ENCODE measurements at regions not wholly inside any gene's neighbourhood (a gene's known extent, or its start where the extent isn't known, plus 50 kb on each side); places are given as distances from the start of the nearest gene placed in this dataset.
A peak's percentile ranks its signal among the peaks of the same experiment; 100 is the strongest.

DNA sequence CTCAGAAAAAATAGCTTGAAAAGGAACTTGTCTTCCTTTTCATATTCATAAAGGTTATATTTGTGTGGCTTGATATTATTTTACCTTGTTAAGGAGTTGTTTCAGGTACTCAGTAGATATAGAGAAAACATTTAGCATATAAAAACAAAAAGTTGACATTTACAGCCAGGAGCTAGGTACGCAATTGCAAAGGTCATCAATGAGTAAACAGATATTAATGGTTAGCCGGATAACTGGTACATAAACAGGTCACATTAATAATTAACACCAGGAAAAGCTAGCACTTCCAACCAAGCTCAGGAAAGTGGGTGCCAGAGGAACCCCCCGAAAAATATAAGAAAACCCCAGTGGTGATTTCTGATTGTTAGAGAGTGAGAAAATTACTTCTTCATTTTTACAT, 146.6 kb upstream of the NR2F2 start:
- Mint-ChIP-seq H3K27ac (no peak overlapping the region), H3K4me1 (peaks cover 44% of the 10 kb centered on the region)

More for the DNA sequence above, 146.6 kb upstream of the NR2F2 start:
- Histone ChIP-seq H3K9me2 (ENCODE audit: insufficient read depth) (no peaks in the 10 kb centered on the region), H2AFZ (no peak overlapping the region), H3K79me2 (replicated peaks; ENCODE audit: insufficient read depth) (no peaks in the 10 kb centered on the region), H4K20me1 (replicated peaks; ENCODE audit: insufficient read depth) (no peaks in the 10 kb centered on the region), H3K4me3 (no peak overlapping the region), H3K4me2 (peak overlapping the region; percentile 54; the same call in 1 of the 2 replicates), H3K36me3 (ENCODE audit: insufficient read depth) (no peaks in the 10 kb centered on the region), H3F3A (replicated peaks; ENCODE audit: low read depth) (no peaks in the 10 kb centered on the region), H3K27me3 (ENCODE audit: insufficient read depth) (no peaks in the 10 kb centered on the region), H3K4me1 (ENCODE audit: insufficient read depth) (peaks cover 35% of the 10 kb centered on the region), H3K27ac (ENCODE audit: low read depth) (no peak overlapping the region)
- no peak for TF ChIP-seq EZH2phosphoT487 (IDR thresholded peaks at IDR 0.05; ENCODE audit: unreplicated experiment)
- TF ChIP-seq, protein P1, sequence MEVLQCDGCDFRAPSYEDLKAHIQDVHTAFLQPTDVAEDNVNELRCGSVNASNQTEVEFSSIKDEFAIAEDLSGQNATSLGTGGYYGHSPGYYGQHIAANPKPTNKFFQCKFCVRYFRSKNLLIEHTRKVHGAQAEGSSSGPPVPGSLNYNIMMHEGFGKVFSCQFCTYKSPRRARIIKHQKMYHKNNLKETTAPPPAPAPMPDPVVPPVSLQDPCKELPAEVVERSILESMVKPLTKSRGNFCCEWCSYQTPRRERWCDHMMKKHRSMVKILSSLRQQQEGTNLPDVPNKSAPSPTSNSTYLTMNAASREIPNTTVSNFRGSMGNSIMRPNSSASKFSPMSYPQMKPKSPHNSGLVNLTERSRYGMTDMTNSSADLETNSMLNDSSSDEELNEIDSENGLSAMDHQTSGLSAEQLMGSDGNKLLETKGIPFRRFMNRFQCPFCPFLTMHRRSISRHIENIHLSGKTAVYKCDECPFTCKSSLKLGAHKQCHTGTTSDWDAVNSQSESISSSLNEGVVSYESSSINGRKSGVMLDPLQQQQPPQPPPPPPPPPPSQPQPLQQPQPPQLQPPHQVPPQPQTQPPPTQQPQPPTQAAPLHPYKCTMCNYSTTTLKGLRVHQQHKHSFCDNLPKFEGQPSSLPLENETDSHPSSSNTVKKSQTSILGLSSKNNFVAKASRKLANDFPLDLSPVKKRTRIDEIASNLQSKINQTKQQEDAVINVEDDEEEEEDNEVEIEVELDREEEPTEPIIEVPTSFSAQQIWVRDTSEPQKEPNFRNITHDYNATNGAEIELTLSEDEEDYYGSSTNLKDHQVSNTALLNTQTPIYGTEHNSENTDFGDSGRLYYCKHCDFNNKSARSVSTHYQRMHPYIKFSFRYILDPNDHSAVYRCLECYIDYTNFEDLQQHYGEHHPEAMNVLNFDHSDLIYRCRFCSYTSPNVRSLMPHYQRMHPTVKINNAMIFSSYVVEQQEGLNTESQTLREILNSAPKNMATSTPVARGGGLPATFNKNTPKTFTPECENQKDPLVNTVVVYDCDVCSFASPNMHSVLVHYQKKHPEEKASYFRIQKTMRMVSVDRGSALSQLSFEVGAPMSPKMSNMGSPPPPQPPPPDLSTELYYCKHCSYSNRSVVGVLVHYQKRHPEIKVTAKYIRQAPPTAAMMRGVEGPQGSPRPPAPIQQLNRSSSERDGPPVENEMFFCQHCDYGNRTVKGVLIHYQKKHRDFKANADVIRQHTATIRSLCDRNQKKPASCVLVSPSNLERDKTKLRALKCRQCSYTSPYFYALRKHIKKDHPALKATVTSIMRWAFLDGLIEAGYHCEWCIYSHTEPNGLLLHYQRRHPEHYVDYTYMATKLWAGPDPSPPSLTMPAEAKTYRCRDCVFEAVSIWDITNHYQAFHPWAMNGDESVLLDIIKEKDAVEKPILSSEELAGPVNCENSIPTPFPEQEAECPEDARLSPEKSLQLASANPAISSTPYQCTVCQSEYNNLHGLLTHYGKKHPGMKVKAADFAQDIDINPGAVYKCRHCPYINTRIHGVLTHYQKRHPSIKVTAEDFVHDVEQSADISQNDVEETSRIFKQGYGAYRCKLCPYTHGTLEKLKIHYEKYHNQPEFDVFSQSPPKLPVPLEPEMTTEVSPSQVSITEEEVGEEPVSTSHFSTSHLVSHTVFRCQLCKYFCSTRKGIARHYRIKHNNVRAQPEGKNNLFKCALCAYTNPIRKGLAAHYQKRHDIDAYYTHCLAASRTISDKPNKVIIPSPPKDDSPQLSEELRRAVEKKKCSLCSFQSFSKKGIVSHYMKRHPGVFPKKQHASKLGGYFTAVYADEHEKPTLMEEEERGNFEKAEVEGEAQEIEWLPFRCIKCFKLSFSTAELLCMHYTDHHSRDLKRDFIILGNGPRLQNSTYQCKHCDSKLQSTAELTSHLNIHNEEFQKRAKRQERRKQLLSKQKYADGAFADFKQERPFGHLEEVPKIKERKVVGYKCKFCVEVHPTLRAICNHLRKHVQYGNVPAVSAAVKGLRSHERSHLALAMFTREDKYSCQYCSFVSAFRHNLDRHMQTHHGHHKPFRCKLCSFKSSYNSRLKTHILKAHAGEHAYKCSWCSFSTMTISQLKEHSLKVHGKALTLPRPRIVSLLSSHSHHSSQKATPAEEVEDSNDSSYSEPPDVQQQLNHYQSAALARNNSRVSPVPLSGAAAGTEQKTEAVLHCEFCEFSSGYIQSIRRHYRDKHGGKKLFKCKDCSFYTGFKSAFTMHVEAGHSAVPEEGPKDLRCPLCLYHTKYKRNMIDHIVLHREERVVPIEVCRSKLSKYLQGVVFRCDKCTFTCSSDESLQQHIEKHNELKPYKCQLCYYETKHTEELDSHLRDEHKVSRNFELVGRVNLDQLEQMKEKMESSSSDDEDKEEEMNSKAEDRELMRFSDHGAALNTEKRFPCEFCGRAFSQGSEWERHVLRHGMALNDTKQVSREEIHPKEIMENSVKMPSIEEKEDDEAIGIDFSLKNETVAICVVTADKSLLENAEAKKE (CRISPR knock-in tag; IDR thresholded peaks at IDR 0.05) = no peak
- no peak for TF ChIP-seq EZH2 (IDR thresholded peaks at IDR 0.05; ENCODE audit: low read depth, unreplicated experiment)
- TF ChIP-seq, protein P2, sequence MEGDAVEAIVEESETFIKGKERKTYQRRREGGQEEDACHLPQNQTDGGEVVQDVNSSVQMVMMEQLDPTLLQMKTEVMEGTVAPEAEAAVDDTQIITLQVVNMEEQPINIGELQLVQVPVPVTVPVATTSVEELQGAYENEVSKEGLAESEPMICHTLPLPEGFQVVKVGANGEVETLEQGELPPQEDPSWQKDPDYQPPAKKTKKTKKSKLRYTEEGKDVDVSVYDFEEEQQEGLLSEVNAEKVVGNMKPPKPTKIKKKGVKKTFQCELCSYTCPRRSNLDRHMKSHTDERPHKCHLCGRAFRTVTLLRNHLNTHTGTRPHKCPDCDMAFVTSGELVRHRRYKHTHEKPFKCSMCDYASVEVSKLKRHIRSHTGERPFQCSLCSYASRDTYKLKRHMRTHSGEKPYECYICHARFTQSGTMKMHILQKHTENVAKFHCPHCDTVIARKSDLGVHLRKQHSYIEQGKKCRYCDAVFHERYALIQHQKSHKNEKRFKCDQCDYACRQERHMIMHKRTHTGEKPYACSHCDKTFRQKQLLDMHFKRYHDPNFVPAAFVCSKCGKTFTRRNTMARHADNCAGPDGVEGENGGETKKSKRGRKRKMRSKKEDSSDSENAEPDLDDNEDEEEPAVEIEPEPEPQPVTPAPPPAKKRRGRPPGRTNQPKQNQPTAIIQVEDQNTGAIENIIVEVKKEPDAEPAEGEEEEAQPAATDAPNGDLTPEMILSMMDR (conservative IDR thresholded peaks at IDR 0.05; ENCODE audit: low read depth in 2 of 2) = no peak
- no peak for TF ChIP-seq POLR2AphosphoS5 (IDR thresholded peaks at IDR 0.05; ENCODE audit: low read depth)
- TF ChIP-seq, protein P3, sequence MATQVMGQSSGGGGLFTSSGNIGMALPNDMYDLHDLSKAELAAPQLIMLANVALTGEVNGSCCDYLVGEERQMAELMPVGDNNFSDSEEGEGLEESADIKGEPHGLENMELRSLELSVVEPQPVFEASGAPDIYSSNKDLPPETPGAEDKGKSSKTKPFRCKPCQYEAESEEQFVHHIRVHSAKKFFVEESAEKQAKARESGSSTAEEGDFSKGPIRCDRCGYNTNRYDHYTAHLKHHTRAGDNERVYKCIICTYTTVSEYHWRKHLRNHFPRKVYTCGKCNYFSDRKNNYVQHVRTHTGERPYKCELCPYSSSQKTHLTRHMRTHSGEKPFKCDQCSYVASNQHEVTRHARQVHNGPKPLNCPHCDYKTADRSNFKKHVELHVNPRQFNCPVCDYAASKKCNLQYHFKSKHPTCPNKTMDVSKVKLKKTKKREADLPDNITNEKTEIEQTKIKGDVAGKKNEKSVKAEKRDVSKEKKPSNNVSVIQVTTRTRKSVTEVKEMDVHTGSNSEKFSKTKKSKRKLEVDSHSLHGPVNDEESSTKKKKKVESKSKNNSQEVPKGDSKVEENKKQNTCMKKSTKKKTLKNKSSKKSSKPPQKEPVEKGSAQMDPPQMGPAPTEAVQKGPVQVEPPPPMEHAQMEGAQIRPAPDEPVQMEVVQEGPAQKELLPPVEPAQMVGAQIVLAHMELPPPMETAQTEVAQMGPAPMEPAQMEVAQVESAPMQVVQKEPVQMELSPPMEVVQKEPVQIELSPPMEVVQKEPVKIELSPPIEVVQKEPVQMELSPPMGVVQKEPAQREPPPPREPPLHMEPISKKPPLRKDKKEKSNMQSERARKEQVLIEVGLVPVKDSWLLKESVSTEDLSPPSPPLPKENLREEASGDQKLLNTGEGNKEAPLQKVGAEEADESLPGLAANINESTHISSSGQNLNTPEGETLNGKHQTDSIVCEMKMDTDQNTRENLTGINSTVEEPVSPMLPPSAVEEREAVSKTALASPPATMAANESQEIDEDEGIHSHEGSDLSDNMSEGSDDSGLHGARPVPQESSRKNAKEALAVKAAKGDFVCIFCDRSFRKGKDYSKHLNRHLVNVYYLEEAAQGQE (IDR thresholded peaks at IDR 0.05; ENCODE audit: unreplicated experiment) = no peak
- TF ChIP-seq, protein P4, sequence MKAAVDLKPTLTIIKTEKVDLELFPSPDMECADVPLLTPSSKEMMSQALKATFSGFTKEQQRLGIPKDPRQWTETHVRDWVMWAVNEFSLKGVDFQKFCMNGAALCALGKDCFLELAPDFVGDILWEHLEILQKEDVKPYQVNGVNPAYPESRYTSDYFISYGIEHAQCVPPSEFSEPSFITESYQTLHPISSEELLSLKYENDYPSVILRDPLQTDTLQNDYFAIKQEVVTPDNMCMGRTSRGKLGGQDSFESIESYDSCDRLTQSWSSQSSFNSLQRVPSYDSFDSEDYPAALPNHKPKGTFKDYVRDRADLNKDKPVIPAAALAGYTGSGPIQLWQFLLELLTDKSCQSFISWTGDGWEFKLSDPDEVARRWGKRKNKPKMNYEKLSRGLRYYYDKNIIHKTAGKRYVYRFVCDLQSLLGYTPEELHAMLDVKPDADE (IDR thresholded peaks at IDR 0.05) = no peak
- TF ChIP-seq JUNB (IDR thresholded peaks at IDR 0.05; ENCODE audit: unreplicated experiment) = no peak
- no peak for TF ChIP-seq STAT1 (IDR thresholded peaks at IDR 0.05; ENCODE audit: unreplicated experiment)
- TF ChIP-seq NANOG (IDR thresholded peaks at IDR 0.05; ENCODE audit: borderline replicate concordance) = no peak
- TF ChIP-seq CREB1 (CRISPR knock-in tag; IDR thresholded peaks at IDR 0.05; ENCODE audit: low read depth) = no peak
- no peak for TF ChIP-seq ZNF331 (CRISPR knock-in tag; IDR thresholded peaks at IDR 0.05; ENCODE audit: low read depth)
- no peak for TF ChIP-seq ZNF114 (CRISPR knock-in tag; IDR thresholded peaks at IDR 0.05)
- Mint-ChIP-seq H3K36me3 (ENCODE audit: low read depth) (no peaks in the 10 kb centered on the region), H3K9me3 (no peaks in the 10 kb centered on the region), H3K4me3 (no peak overlapping the region), H3K27me3 (ENCODE audit: insufficient read depth, low read depth, poor library complexity) (peaks cover 3% of the 10 kb centered on the region)
- no peak for DNase-seq (ENCODE audit: low spot score)
- no peak for ATAC-seq
